ENCODE measurements at regions not wholly inside any gene's neighbourhood (a gene's known extent, or its start where the extent isn't known, plus 50 kb on each side); places are given as distances from the start of the nearest gene placed in this dataset.

GRCh38 chr13:63551731-63552130 lies 2136.1 kb upstream of the PCDH20 start:
- no peak for DNase-seq (ENCODE audit: low spot score)
- Mint-ChIP-seq H3K27ac (ENCODE audit: unreplicated experiment) (no peak overlapping the region), H3K36me3 (ENCODE audit: low read depth) (no peaks in the 10 kb centered on the region), H3K4me1 (ENCODE audit: low read depth) (no peaks in the 10 kb centered on the region), H3K9me3 (ENCODE audit: low read depth) (no peaks in the 10 kb centered on the region), H3K27me3 (ENCODE audit: low read depth) (no peaks in the 10 kb centered on the region), H3K4me3 (ENCODE audit: unreplicated experiment) (no peak overlapping the region)
- TF ChIP-seq, protein P1, sequence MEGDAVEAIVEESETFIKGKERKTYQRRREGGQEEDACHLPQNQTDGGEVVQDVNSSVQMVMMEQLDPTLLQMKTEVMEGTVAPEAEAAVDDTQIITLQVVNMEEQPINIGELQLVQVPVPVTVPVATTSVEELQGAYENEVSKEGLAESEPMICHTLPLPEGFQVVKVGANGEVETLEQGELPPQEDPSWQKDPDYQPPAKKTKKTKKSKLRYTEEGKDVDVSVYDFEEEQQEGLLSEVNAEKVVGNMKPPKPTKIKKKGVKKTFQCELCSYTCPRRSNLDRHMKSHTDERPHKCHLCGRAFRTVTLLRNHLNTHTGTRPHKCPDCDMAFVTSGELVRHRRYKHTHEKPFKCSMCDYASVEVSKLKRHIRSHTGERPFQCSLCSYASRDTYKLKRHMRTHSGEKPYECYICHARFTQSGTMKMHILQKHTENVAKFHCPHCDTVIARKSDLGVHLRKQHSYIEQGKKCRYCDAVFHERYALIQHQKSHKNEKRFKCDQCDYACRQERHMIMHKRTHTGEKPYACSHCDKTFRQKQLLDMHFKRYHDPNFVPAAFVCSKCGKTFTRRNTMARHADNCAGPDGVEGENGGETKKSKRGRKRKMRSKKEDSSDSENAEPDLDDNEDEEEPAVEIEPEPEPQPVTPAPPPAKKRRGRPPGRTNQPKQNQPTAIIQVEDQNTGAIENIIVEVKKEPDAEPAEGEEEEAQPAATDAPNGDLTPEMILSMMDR (IDR thresholded peaks at IDR 0.05) = no peak

DNA sequence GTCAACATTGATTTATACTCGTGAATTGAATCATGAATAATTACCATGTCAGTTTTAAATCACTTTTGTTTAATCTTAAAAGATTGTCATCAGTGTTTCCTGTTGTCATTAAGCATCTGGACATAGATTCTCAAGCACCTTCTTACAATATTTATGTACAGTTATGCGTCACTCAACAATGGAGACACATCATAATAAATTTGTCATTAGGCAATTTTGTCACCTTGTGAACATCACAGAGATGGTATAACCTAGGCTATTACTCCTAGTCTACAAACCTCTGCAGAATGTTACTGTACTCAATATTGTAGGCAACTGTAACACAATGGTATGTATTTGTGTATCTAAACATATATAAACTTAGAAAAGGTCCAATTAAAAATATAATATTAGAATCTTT lies 2130.9 kb upstream of the PCDH20 start:
- Mint-ChIP-seq H3K36me3 (ENCODE audit: low read depth) (no peaks in the 10 kb centered on the region), H3K27ac (ENCODE audit: unreplicated experiment) (no peak overlapping the region), H3K4me1 (ENCODE audit: low read depth) (no peaks in the 10 kb centered on the region), H3K9me3 (ENCODE audit: low read depth) (no peaks in the 10 kb centered on the region), H3K4me3 (ENCODE audit: unreplicated experiment) (no peak overlapping the region), H3K27me3 (ENCODE audit: low read depth) (no peaks in the 10 kb centered on the region)
- no peak for DNase-seq (ENCODE audit: low spot score)
- TF ChIP-seq, protein P1 (IDR thresholded peaks at IDR 0.05) = no peak

DNA sequence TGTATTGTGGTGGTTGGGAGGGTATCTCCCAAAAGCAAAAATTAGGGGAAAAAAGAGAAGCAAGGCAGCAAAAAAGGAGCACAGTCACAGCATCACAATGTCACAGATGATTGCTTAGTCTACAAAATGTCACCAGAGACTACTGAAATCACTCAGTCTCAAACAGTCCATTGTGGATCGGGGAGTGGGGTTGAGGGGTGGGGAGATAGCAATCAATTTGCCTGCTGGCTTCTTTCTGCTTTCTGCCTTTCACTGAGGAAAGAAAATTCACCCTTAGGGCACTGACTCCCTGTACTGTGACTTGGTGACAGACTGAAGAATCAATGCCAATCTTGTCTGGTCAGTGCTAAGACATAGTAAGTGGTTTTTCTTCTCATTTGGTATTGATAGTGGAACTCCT lies 2127.1 kb upstream of the PCDH20 start:
- H3K27ac Mint-ChIP-seq (ENCODE audit: unreplicated experiment) = no peak overlapping the region
- H3K27me3 Mint-ChIP-seq (ENCODE audit: low read depth) = no peaks in the 10 kb centered on the region
- DNase-seq (ENCODE audit: low spot score) = no peak
- no peaks in the 10 kb centered on the region for H3K9me3 Mint-ChIP-seq (ENCODE audit: low read depth)
- no peaks in the 10 kb centered on the region for H3K36me3 Mint-ChIP-seq (ENCODE audit: low read depth)
- no peak overlapping the region for H3K4me3 Mint-ChIP-seq (ENCODE audit: unreplicated experiment)
- TF ChIP-seq, protein P1 (IDR thresholded peaks at IDR 0.05) = no peak
- peaks cover 3% of the 10 kb centered on the region for H3K4me1 Mint-ChIP-seq (ENCODE audit: low read depth)

DNA sequence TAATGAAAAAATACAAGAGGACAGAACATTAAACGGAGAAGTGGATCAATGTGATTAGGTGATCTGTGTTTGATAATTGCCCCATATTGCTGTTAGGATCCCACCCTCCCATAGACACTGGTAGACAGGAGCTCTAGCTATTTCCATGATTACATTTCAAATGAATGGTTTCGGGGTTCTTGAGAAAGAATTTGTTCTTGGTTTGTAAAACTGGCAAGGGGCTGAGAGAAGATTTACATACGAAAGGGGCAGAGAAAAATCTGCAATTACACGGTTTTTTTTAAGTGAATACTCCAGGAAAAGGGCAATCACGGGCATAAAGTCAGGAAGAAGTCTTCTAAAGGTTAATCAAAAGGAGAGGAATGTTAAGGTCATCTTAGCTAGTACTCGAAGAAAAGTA lies 2125.7 kb upstream of the PCDH20 start:
- no peaks in the 10 kb centered on the region for H3K9me3 Mint-ChIP-seq (ENCODE audit: low read depth)

DNA sequence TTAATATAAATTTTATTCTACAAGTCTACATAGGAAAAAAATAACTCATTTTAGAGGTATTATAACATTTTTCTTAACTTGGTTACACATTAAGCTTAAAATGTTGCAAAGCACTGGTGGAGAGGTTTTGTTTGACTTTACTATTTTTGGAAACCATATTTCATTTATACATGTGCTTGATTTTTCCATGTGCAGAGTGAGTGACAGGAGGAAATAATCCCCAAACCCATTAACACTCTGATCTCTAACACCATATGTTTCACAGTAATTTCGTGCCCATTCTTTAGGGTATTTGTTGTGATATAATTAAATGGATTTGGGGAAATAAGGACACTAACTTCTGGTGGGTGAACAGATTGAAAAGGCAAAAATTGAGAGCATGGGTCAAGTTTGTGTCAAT lies 2124.4 kb upstream of the PCDH20 start:
- H3K9me3 Mint-ChIP-seq (ENCODE audit: low read depth) = no peaks in the 10 kb centered on the region
- DNase-seq (ENCODE audit: low spot score) = no peak
- no peak overlapping the region for H3K4me3 Mint-ChIP-seq (ENCODE audit: unreplicated experiment)
- H3K4me1 Mint-ChIP-seq (ENCODE audit: low read depth) = peaks cover 3% of the 10 kb centered on the region
- TF ChIP-seq, protein P1 (IDR thresholded peaks at IDR 0.05) = no peak
- H3K27ac Mint-ChIP-seq (ENCODE audit: unreplicated experiment) = no peak overlapping the region
- no peaks in the 10 kb centered on the region for H3K27me3 Mint-ChIP-seq (ENCODE audit: low read depth)
- no peaks in the 10 kb centered on the region for H3K36me3 Mint-ChIP-seq (ENCODE audit: low read depth)

More for the DNA sequence above, 2125.7 kb upstream of the PCDH20 start:
- TF ChIP-seq, protein P1 (IDR thresholded peaks at IDR 0.05) = no peak
- peaks cover 3% of the 10 kb centered on the region for H3K4me1 Mint-ChIP-seq (ENCODE audit: low read depth)
- no peaks in the 10 kb centered on the region for H3K27me3 Mint-ChIP-seq (ENCODE audit: low read depth)
- H3K27ac Mint-ChIP-seq (ENCODE audit: unreplicated experiment) = no peak overlapping the region
- H3K4me3 Mint-ChIP-seq (ENCODE audit: unreplicated experiment) = no peak overlapping the region
- no peak for DNase-seq (ENCODE audit: low spot score)
- no peaks in the 10 kb centered on the region for H3K36me3 Mint-ChIP-seq (ENCODE audit: low read depth)
